Caki2 (cell line): ENCODE measurements at regions not wholly inside any gene's neighbourhood (a gene's known extent, or its start where the extent isn't known, plus 50 kb on each side); places are given as distances from the start of the nearest gene placed in this dataset.

Source experiments
- DNase-seq: peaks from one replicate; pipeline ENCODE4 v3.0.0-alpha.2; 2015; ENCODE audit warnings: low read depth
- in situ Hi-C: cut with HindIII; loops from 2 replicates; pipeline ENCODE4 v1.10.0; 2016; ENCODE audit warnings: low sequenced_read_pairs, low pct_unique_long_range_greater_than_20kb, mixed read lengths

GRCh38 chr2:51490576-51491234 lies 458.8 kb upstream of the NRXN1 start:
- no peak for DNase-seq
- in situ Hi-C loops: no loop called here

GRCh38 chr2:51484605-51485004 lies 452.7 kb upstream of the NRXN1 start:
- in situ Hi-C loops: no loop called here
- no peak for DNase-seq

- no peak for DNase-seq
- in situ Hi-C loops: no loop called here
Measured at GRCh38 chr2:51483720-51484119, 451.8 kb upstream of the NRXN1 start.

GRCh38 chr2:51472783-51473182 lies 440.9 kb upstream of the NRXN1 start:
- no peak for DNase-seq
- in situ Hi-C loops: no loop called here

GRCh38 chr2:51472300-51472699 lies 440.4 kb upstream of the NRXN1 start:
- in situ Hi-C loops: no loop called here
- no peak for DNase-seq

- DNase-seq: no peak
- in situ Hi-C loops: no loop called here
Measured at GRCh38 chr2:51469102-51469501, 437.2 kb upstream of the NRXN1 start.

- in situ Hi-C loops: no loop called here
- no peak for DNase-seq
Measured at GRCh38 chr2:51465326-51465725, 433.4 kb upstream of the NRXN1 start.

- in situ Hi-C loops: no loop called here
- no peak for DNase-seq
Measured at GRCh38 chr2:51454177-51454576, 422.2 kb upstream of the NRXN1 start.

- in situ Hi-C loops: no loop called here
- no peak for DNase-seq
Measured at GRCh38 chr2:51448911-51449310, 417.0 kb upstream of the NRXN1 start.

- no peak for DNase-seq
- in situ Hi-C loops: no loop called here
Measured at GRCh38 chr2:51441786-51442185, 409.9 kb upstream of the NRXN1 start.

GRCh38 chr2:51424418-51424817 lies 392.5 kb upstream of the NRXN1 start:
- in situ Hi-C loops: no loop called here
- DNase-seq: no peak

GRCh38 chr2:51420511-51420910 lies 388.6 kb upstream of the NRXN1 start:
- no peak for DNase-seq
- in situ Hi-C loops: no loop called here

GRCh38 chr2:51413726-51414125 lies 381.8 kb upstream of the NRXN1 start:
- in situ Hi-C loops: no loop called here
- no peak for DNase-seq

- in situ Hi-C loops: no loop called here
- DNase-seq: no peak
Measured at GRCh38 chr2:51410331-51410730, 378.4 kb upstream of the NRXN1 start.

- no peak for DNase-seq
- in situ Hi-C loops: no loop called here
Measured at GRCh38 chr2:51409920-51410319, 378.0 kb upstream of the NRXN1 start.

- DNase-seq: no peak
- in situ Hi-C loops: no loop called here
Measured at GRCh38 chr2:51404226-51404625, 372.3 kb upstream of the NRXN1 start.

GRCh38 chr2:51401546-51401945 lies 369.6 kb upstream of the NRXN1 start:
- in situ Hi-C loops: no loop called here
- no peak for DNase-seq

GRCh38 chr2:51387235-51387634 lies 355.3 kb upstream of the NRXN1 start:
- in situ Hi-C loops: no loop called here

GRCh38 chr2:51379997-51380396 lies 348.1 kb upstream of the NRXN1 start:
- in situ Hi-C loops: no loop called here

More at GRCh38 chr2:51387235-51387634, 355.3 kb upstream of the NRXN1 start:
- DNase-seq: no peak

GRCh38 chr2:51368250-51368649 lies 336.3 kb upstream of the NRXN1 start:
- DNase-seq: no peak
- in situ Hi-C loops: no loop called here

More at GRCh38 chr2:51379997-51380396, 348.1 kb upstream of the NRXN1 start:
- no peak for DNase-seq
